DND-41 (cell line): ENCODE measurements at regions not wholly inside any gene's neighbourhood (a gene's known extent, or its start where the extent isn't known, plus 50 kb on each side); places are given as distances from the start of the nearest gene placed in this dataset.

Experiments used
- ATAC-seq: fragments of 200-7000 bp; cut with Tn5 transposase; 3 replicates; pipeline ENCODE4 v1.9.1; 2021; ENCODE audit warnings: low read depth; ENCODE audit not compliant: insufficient read depth
- DNase-seq: peaks from one replicate; pipeline ENCODE4 v3.0.0-alpha.2; 2020
- H2AFZ ChIP-seq: 2 replicates; pipeline ENCODE4 v1.6.0; 2012; ENCODE audit warnings: low read depth, low read length
- H3K27ac ChIP-seq: 2 replicates; pipeline ENCODE4 v1.5.1; 2012; ENCODE audit warnings: low read length, inconsistent platforms
- H3K27me3 ChIP-seq: fragments of 200-600 bp; sonication (generic); 2 replicates; pipeline ENCODE4 v1.6.0; 2012; ENCODE audit warnings: low read length, mild to moderate bottlenecking, inconsistent platforms; ENCODE audit not compliant: insufficient read depth, poor library complexity
- H3K36me3 ChIP-seq: 2 replicates; pipeline ENCODE4 v1.5.1; 2012; ENCODE audit warnings: low read length, inconsistent platforms; ENCODE audit not compliant: insufficient read depth
- H3K4me1 ChIP-seq: 2 replicates; pipeline ENCODE4 v1.5.1; 2012; ENCODE audit warnings: mild to moderate bottlenecking, low read length; ENCODE audit not compliant: insufficient read depth
- H3K4me2 ChIP-seq: 2 replicates; pipeline ENCODE4 v1.6.0; 2012; ENCODE audit warnings: mild to moderate bottlenecking, moderate library complexity, low read length, inconsistent platforms; ENCODE audit not compliant: insufficient read depth
- H3K4me3 ChIP-seq, 2 experiments: fragments of 200-600 bp in 1 of 2; shearing (Covaris generic) in 1 of 2; 2 replicates each; pipeline ENCODE4 v1.5.1; 2012 to 2016; ENCODE audit warnings: inconsistent platforms in 2 of 2, low read length in 2 of 2, mild to moderate bottlenecking in 2 of 2, low read depth in 1 of 2, moderate library complexity in 1 of 2
- H3K79me2 ChIP-seq: 2 replicates; pipeline ENCODE4 v1.6.0; 2012; ENCODE audit warnings: low read length, inconsistent platforms; ENCODE audit not compliant: insufficient read depth
- H3K9ac ChIP-seq: 2 replicates; pipeline ENCODE4 v1.6.0; 2012; ENCODE audit warnings: low read depth, mild to moderate bottlenecking, inconsistent platforms, low read length, moderate library complexity
- H3K9me3 ChIP-seq: 2 replicates; pipeline ENCODE4 v1.5.1; 2012; ENCODE audit warnings: low read length, moderate library complexity, mild to moderate bottlenecking, inconsistent platforms; ENCODE audit not compliant: insufficient read depth, severe bottlenecking
- H4K20me1 ChIP-seq: 2 replicates; pipeline ENCODE4 v1.6.0; 2012; ENCODE audit warnings: low read length; ENCODE audit not compliant: insufficient read depth
- EZH2 ChIP-seq: IDR thresholded peaks from 3 replicates; pipeline ENCODE4 v1.6.1; 2012; ENCODE audit warnings: borderline replicate concordance, low read depth, mild to moderate bottlenecking, moderate library complexity, low read length, inconsistent platforms; ENCODE audit not compliant: severe bottlenecking
- TF ChIP-seq, protein P1 (sequence below): IDR thresholded peaks from 2 replicates; pipeline ENCODE4 v1.5.1; 2012; ENCODE audit warnings: borderline replicate concordance, low read length, moderate library complexity, mild to moderate bottlenecking; ENCODE audit not compliant: poor library complexity, severe bottlenecking; ENCODE audit errors: extremely low read depth

DNA sequence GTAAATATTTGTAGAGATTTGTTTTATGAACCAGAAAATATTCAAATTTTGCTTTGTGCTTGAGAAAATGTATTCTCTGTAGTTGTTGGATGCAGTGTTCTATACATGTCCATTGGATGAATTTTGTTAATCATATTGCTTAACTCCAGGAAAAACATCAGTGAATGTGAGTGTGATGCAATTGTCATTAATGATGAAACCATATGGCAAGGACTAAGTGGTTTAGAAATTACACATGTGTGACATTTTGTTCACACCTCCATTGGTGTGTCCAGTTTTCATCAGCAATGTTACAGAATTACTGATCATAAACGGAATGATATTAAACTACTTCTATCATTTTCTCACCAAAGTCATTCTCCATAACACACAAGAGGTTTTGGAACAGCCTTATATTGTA, 151.8 kb upstream of the ST6GALNAC5 start:
- no peak for ATAC-seq

DNA sequence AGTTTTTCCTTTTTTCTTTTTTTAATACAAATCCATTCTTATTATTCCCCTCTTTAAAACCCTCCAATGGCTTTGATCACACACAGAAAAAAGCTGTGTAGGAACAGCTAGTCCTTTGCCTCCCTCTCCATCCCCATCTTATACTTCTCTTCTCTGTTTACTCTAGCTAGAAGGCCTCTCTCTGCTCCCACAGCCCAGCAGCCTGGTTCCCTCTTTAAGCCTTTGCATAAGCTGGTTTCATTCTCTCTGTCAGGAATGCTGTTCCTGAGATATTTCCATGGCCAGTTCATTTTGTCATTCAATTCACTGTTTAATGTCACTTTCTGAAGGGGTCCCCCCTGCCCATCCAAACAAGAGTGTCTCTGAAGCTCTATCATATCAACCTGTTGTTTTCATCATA, 143.3 kb upstream of the ST6GALNAC5 start:
- no peaks in the 10 kb centered on the region for H3K27me3 ChIP-seq
- DNase-seq (no peak), ATAC-seq (no peak)
- no peaks in the 10 kb centered on the region for H3K36me3 ChIP-seq
- H3K4me1 ChIP-seq, result no peaks in the 10 kb centered on the region
- no peaks in the 10 kb centered on the region for H3K79me2 ChIP-seq
- no peaks in the 10 kb centered on the region for H3K9me3 ChIP-seq
- H3K4me2 ChIP-seq, result no peak overlapping the region
- no peak overlapping the region for H3K4me3 ChIP-seq
- no peak overlapping the region for H2AFZ ChIP-seq
- H3K9ac ChIP-seq, result no peak overlapping the region
- TF ChIP-seq, protein P1, sequence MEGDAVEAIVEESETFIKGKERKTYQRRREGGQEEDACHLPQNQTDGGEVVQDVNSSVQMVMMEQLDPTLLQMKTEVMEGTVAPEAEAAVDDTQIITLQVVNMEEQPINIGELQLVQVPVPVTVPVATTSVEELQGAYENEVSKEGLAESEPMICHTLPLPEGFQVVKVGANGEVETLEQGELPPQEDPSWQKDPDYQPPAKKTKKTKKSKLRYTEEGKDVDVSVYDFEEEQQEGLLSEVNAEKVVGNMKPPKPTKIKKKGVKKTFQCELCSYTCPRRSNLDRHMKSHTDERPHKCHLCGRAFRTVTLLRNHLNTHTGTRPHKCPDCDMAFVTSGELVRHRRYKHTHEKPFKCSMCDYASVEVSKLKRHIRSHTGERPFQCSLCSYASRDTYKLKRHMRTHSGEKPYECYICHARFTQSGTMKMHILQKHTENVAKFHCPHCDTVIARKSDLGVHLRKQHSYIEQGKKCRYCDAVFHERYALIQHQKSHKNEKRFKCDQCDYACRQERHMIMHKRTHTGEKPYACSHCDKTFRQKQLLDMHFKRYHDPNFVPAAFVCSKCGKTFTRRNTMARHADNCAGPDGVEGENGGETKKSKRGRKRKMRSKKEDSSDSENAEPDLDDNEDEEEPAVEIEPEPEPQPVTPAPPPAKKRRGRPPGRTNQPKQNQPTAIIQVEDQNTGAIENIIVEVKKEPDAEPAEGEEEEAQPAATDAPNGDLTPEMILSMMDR, result no peak
- no peak for TF ChIP-seq EZH2
- H3K27ac ChIP-seq, result no peak overlapping the region
- no peaks in the 10 kb centered on the region for H4K20me1 ChIP-seq

More for the DNA sequence above, 151.8 kb upstream of the ST6GALNAC5 start:
- Histone ChIP-seq H3K4me2 (no peak overlapping the region), H3K27ac (no peak overlapping the region), H3K4me1 (no peaks in the 10 kb centered on the region), H3K36me3 (no peaks in the 10 kb centered on the region), H3K27me3 (no peaks in the 10 kb centered on the region), H3K79me2 (no peaks in the 10 kb centered on the region), H3K4me3 (no peak overlapping the region), H3K9ac (no peak overlapping the region), H4K20me1 (no peaks in the 10 kb centered on the region), H3K9me3 (no peaks in the 10 kb centered on the region), H2AFZ (no peak overlapping the region)
- TF ChIP-seq, protein P1, result no peak
- no peak for TF ChIP-seq EZH2
- no peak for DNase-seq

DNA sequence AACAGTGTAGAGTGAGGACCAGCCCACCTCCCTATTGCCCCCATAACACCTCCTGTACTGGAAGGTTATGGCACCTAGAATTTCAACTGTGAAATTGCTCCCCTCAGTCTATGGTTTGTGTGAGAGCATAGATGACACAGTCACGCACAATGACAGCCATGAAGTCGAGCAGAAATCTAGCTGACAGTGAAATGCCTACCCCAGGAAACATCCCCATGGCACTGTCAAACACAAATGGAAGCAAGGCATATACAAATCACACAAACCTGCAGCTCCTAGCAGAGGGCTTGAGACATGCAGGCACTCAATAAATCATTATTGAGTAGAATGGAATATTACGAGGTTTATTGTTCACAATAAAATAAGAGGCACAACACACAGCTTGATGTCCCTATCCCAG, 142.5 kb upstream of the ST6GALNAC5 start:
- no peaks in the 10 kb centered on the region for H3K9me3 ChIP-seq
- no peak overlapping the region for H3K4me3 ChIP-seq
- DNase-seq, result no peak
- H2AFZ ChIP-seq, result no peak overlapping the region
- H3K27ac ChIP-seq, result no peak overlapping the region
- no peaks in the 10 kb centered on the region for H3K4me1 ChIP-seq
- TF ChIP-seq EZH2, result no peak
- TF ChIP-seq, protein P1, result no peak
- no peaks in the 10 kb centered on the region for H3K27me3 ChIP-seq
- ATAC-seq, result no peak
- no peaks in the 10 kb centered on the region for H3K36me3 ChIP-seq
- H3K79me2 ChIP-seq, result no peaks in the 10 kb centered on the region
- H4K20me1 ChIP-seq, result no peaks in the 10 kb centered on the region
- no peak overlapping the region for H3K4me2 ChIP-seq
- H3K9ac ChIP-seq, result no peak overlapping the region

DNA sequence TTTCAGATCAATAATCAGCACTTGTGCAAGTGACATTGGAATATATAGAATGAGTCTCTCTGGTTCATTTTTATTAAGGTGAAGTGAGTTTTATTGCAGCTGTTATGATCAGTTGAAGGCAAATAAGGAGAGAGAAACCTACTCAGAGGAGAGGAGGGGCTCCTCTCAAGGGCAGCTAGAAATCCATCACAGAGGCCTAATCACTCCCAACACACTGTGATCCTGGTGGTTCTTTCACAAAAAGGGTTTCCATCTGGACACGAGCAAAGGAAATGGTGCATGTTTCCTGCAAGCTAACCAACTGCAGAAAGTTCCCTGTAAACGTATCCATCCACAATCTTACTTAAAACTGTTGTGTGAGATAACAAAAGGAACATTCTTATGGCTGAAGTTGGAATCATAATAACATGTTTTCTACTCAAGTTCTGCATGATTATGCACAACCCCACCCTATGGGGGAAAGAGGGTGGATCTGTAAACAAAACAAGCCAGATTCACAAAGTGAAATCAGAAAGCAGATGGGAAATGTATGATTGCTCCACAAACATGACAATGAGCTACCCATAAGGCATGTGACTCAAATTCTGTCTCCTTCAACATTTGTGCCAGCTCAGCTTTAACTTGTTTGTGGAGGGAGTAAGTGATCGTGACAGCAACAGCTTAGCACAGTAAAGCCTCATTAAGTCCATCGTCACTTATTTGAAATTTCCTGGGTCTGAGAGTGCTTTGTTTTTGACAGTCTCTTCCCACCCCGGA, 141.2 kb upstream of the ST6GALNAC5 start:
- H3K4me3 ChIP-seq, result no peak overlapping the region
- no peaks in the 10 kb centered on the region for H3K9me3 ChIP-seq
- DNase-seq, result no peak
- no peaks in the 10 kb centered on the region for H4K20me1 ChIP-seq
- H3K4me1 ChIP-seq, result no peaks in the 10 kb centered on the region
- no peak overlapping the region for H3K9ac ChIP-seq
- no peaks in the 10 kb centered on the region for H3K27me3 ChIP-seq
- no peak overlapping the region for H2AFZ ChIP-seq
- no peaks in the 10 kb centered on the region for H3K36me3 ChIP-seq
- no peak for ATAC-seq
- H3K79me2 ChIP-seq, result no peaks in the 10 kb centered on the region
- H3K4me2 ChIP-seq, result no peak overlapping the region
- no peak overlapping the region for H3K27ac ChIP-seq
- no peak for TF ChIP-seq EZH2
- TF ChIP-seq, protein P1, result no peak
